ENCODE measurements at regions not wholly inside any gene's neighbourhood (a gene's known extent, or its start where the extent isn't known, plus 50 kb on each side); places are given as distances from the start of the nearest gene placed in this dataset.
"Not testable (repeated sequence)": the region's sequence is repeated elsewhere in the genome, so short reads cannot be mapped to it uniquely, and the experiment has no call there.

GRCh38 chr3:44028-44676 is 152.4 kb upstream of the CHL1 start:
- no peak overlapping the region for H3K27ac ChIP-seq (ENCODE audit: low read depth in 1 of 2, low read length in 1 of 2)
- no peak for DNase-seq (ENCODE audit: low read depth in 6 of 9, low spot score in 9 of 9)
- no peak overlapping the region for H3K4me3 ChIP-seq (ENCODE audit: low read length in 2 of 2)
- H3K9me3 ChIP-seq (ENCODE audit: control insufficient read depth in 2 of 2, insufficient read depth in 1 of 2, low read length in 1 of 2), result no peaks in the 10 kb centered on the region
- H3K36me3 ChIP-seq (ENCODE audit: control insufficient read depth in 2 of 2, insufficient read depth in 2 of 2, low read length in 1 of 2), result no peaks in the 10 kb centered on the region
- H3K27me3 ChIP-seq (ENCODE audit: control insufficient read depth in 2 of 2, insufficient read depth in 1 of 2, low read length in 1 of 2), result no peaks in the 10 kb centered on the region
- no peaks in the 10 kb centered on the region for H3K4me1 ChIP-seq (ENCODE audit: control insufficient read depth in 2 of 2, insufficient read depth in 2 of 2, low read length in 2 of 2)
- WGBS, result 83% methylated on average over 9 of the region's 9 CpGs

- not testable (repeated sequence) for H3K4me1 ChIP-seq (ENCODE audit: control insufficient read depth in 2 of 2, insufficient read depth in 2 of 2, low read length in 2 of 2); H3K27ac ChIP-seq (ENCODE audit: low read depth in 1 of 2, low read length in 1 of 2); DNase-seq (ENCODE audit: low read depth in 6 of 9, low spot score in 9 of 9); H3K27me3 ChIP-seq (ENCODE audit: control insufficient read depth in 2 of 2, insufficient read depth in 1 of 2, low read length in 1 of 2); H3K4me3 ChIP-seq (ENCODE audit: low read length in 2 of 2); H3K36me3 ChIP-seq (ENCODE audit: control insufficient read depth in 2 of 2, insufficient read depth in 2 of 2, low read length in 1 of 2); H3K9me3 ChIP-seq (ENCODE audit: control insufficient read depth in 2 of 2, insufficient read depth in 1 of 2, low read length in 1 of 2)
- WGBS, result 93% methylated on average over 5 of the region's 5 CpGs
Measured at GRCh38 chr3:44941-45340, 151.6 kb upstream of the CHL1 start.

GRCh38 chr3:46576-46975 is 150.0 kb upstream of the CHL1 start:
- Histone ChIP-seq H3K27me3 (ENCODE audit: control insufficient read depth in 2 of 2, insufficient read depth in 1 of 2, low read length in 1 of 2) (no peaks in the 10 kb centered on the region), H3K27ac (ENCODE audit: low read depth in 1 of 2, low read length in 1 of 2) (no peak overlapping the region), H3K9me3 (ENCODE audit: control insufficient read depth in 2 of 2, insufficient read depth in 1 of 2, low read length in 1 of 2) (no peaks in the 10 kb centered on the region), H3K4me1 (ENCODE audit: control insufficient read depth in 2 of 2, insufficient read depth in 2 of 2, low read length in 2 of 2) (no peaks in the 10 kb centered on the region), H3K36me3 (ENCODE audit: control insufficient read depth in 2 of 2, insufficient read depth in 2 of 2, low read length in 1 of 2) (no peaks in the 10 kb centered on the region), H3K4me3 (ENCODE audit: low read length in 2 of 2) (no peak overlapping the region)
- no peak for DNase-seq (ENCODE audit: low read depth in 6 of 9, low spot score in 9 of 9)
- 83% methylated on average over 2 of the region's 2 CpGs for WGBS

- not testable (repeated sequence) for H3K4me3 ChIP-seq (ENCODE audit: low read length in 2 of 2); H3K27me3 ChIP-seq (ENCODE audit: control insufficient read depth in 2 of 2, insufficient read depth in 1 of 2, low read length in 1 of 2); H3K9me3 ChIP-seq (ENCODE audit: control insufficient read depth in 2 of 2, insufficient read depth in 1 of 2, low read length in 1 of 2); DNase-seq (ENCODE audit: low read depth in 6 of 9, low spot score in 9 of 9); H3K36me3 ChIP-seq (ENCODE audit: control insufficient read depth in 2 of 2, insufficient read depth in 2 of 2, low read length in 1 of 2); H3K27ac ChIP-seq (ENCODE audit: low read depth in 1 of 2, low read length in 1 of 2); H3K4me1 ChIP-seq (ENCODE audit: control insufficient read depth in 2 of 2, insufficient read depth in 2 of 2, low read length in 2 of 2)
- WGBS, result 86% methylated on average over 5 of the region's 5 CpGs
Measured at GRCh38 chr3:53441-53840, 143.1 kb upstream of the CHL1 start.

- DNase-seq (ENCODE audit: low read depth in 6 of 9, low spot score in 9 of 9), result no peak
- H3K4me3 ChIP-seq (ENCODE audit: low read length in 2 of 2), result no peak overlapping the region
- 77% methylated on average over 5 of the region's 5 CpGs for WGBS
Measured at GRCh38 chr3:54240-54639, 142.3 kb upstream of the CHL1 start.

GRCh38 chr3:56672-57071 is 139.9 kb upstream of the CHL1 start:
- Histone ChIP-seq H3K27me3 (ENCODE audit: control insufficient read depth in 2 of 2, insufficient read depth in 1 of 2, low read length in 1 of 2) (no peaks in the 10 kb centered on the region), H3K36me3 (ENCODE audit: control insufficient read depth in 2 of 2, insufficient read depth in 2 of 2, low read length in 1 of 2) (no peaks in the 10 kb centered on the region), H3K27ac (ENCODE audit: low read depth in 1 of 2, low read length in 1 of 2) (no peak overlapping the region), H3K9me3 (ENCODE audit: control insufficient read depth in 2 of 2, insufficient read depth in 1 of 2, low read length in 1 of 2) (no peaks in the 10 kb centered on the region), H3K4me3 (ENCODE audit: low read length in 2 of 2) (no peak overlapping the region), H3K4me1 (ENCODE audit: control insufficient read depth in 2 of 2, insufficient read depth in 2 of 2, low read length in 2 of 2) (no peaks in the 10 kb centered on the region)
- DNase-seq (ENCODE audit: low read depth in 6 of 9, low spot score in 9 of 9), result no peak
- WGBS, result 92% methylated on average over 4 of the region's 4 CpGs

More at GRCh38 chr3:54240-54639, 142.3 kb upstream of the CHL1 start:
- H3K27me3 ChIP-seq (ENCODE audit: control insufficient read depth in 2 of 2, insufficient read depth in 1 of 2, low read length in 1 of 2), result no peaks in the 10 kb centered on the region
- H3K27ac ChIP-seq (ENCODE audit: low read depth in 1 of 2, low read length in 1 of 2), result no peak overlapping the region
- no peaks in the 10 kb centered on the region for H3K4me1 ChIP-seq (ENCODE audit: control insufficient read depth in 2 of 2, insufficient read depth in 2 of 2, low read length in 2 of 2)
- H3K36me3 ChIP-seq (ENCODE audit: control insufficient read depth in 2 of 2, insufficient read depth in 2 of 2, low read length in 1 of 2), result no peaks in the 10 kb centered on the region
- no peaks in the 10 kb centered on the region for H3K9me3 ChIP-seq (ENCODE audit: control insufficient read depth in 2 of 2, insufficient read depth in 1 of 2, low read length in 1 of 2)

GRCh38 chr3:59854-60253 is 136.7 kb upstream of the CHL1 start:
- Histone ChIP-seq H3K36me3 (ENCODE audit: control insufficient read depth in 2 of 2, insufficient read depth in 2 of 2, low read length in 1 of 2) (no peaks in the 10 kb centered on the region), H3K27ac (ENCODE audit: low read depth in 1 of 2, low read length in 1 of 2) (no peak overlapping the region), H3K4me3 (ENCODE audit: low read length in 2 of 2) (no peak overlapping the region), H3K9me3 (ENCODE audit: control insufficient read depth in 2 of 2, insufficient read depth in 1 of 2, low read length in 1 of 2) (no peaks in the 10 kb centered on the region), H3K4me1 (ENCODE audit: control insufficient read depth in 2 of 2, insufficient read depth in 2 of 2, low read length in 2 of 2) (no peaks in the 10 kb centered on the region), H3K27me3 (ENCODE audit: control insufficient read depth in 2 of 2, insufficient read depth in 1 of 2, low read length in 1 of 2) (no peaks in the 10 kb centered on the region)
- WGBS, result 69% methylated on average over 7 of the region's 7 CpGs
- peak in 1 of 9 donors; percentile 0 for DNase-seq (ENCODE audit: low read depth in 6 of 9, low spot score in 9 of 9)

- DNase-seq (ENCODE audit: low read depth in 6 of 9, low spot score in 9 of 9), result no peak
- 85% methylated on average over 7 of the region's 7 CpGs for WGBS
- Histone ChIP-seq H3K4me1 (ENCODE audit: control insufficient read depth in 2 of 2, insufficient read depth in 2 of 2, low read length in 2 of 2) (no peaks in the 10 kb centered on the region), H3K36me3 (ENCODE audit: control insufficient read depth in 2 of 2, insufficient read depth in 2 of 2, low read length in 1 of 2) (no peaks in the 10 kb centered on the region), H3K27ac (ENCODE audit: low read depth in 1 of 2, low read length in 1 of 2) (no peak overlapping the region), H3K4me3 (ENCODE audit: low read length in 2 of 2) (no peak overlapping the region), H3K27me3 (ENCODE audit: control insufficient read depth in 2 of 2, insufficient read depth in 1 of 2, low read length in 1 of 2) (no peaks in the 10 kb centered on the region), H3K9me3 (ENCODE audit: control insufficient read depth in 2 of 2, insufficient read depth in 1 of 2, low read length in 1 of 2) (no peaks in the 10 kb centered on the region)
Measured at GRCh38 chr3:63095-63765, 133.3 kb upstream of the CHL1 start.

- no peak overlapping the region for H3K27ac ChIP-seq (ENCODE audit: low read depth in 1 of 2, low read length in 1 of 2)
- no peaks in the 10 kb centered on the region for H3K27me3 ChIP-seq (ENCODE audit: control insufficient read depth in 2 of 2, insufficient read depth in 1 of 2, low read length in 1 of 2)
- no peak for DNase-seq (ENCODE audit: low read depth in 6 of 9, low spot score in 9 of 9)
- 76% methylated on average over 1 of the region's 1 CpG for WGBS
- H3K4me3 ChIP-seq (ENCODE audit: low read length in 2 of 2), result no peak overlapping the region
- H3K36me3 ChIP-seq (ENCODE audit: control insufficient read depth in 2 of 2, insufficient read depth in 2 of 2, low read length in 1 of 2), result no peaks in the 10 kb centered on the region
- H3K9me3 ChIP-seq (ENCODE audit: control insufficient read depth in 2 of 2, insufficient read depth in 1 of 2, low read length in 1 of 2), result no peaks in the 10 kb centered on the region
- no peaks in the 10 kb centered on the region for H3K4me1 ChIP-seq (ENCODE audit: control insufficient read depth in 2 of 2, insufficient read depth in 2 of 2, low read length in 2 of 2)
Measured at GRCh38 chr3:69690-70089, 126.9 kb upstream of the CHL1 start.

Data from thymus (tissue), 11 donors.